Left lobe of liver (tissue), 2 donors: ENCODE measurements at regions not wholly inside any gene's neighbourhood (a gene's known extent, or its start where the extent isn't known, plus 50 kb on each side); places are given as distances from the start of the nearest gene placed in this dataset.
A peak's percentile ranks its signal among the peaks of the same experiment; 100 is the strongest.

Experiments used
- ATAC-seq: fragments of 200-7000 bp; cut with Tn5 transposase; one replicate; pipeline ENCODE4 v1.9.1; 2020; ENCODE audit warnings: mild to moderate bottlenecking, moderate library complexity
- DNase-seq: peaks from one replicate; pipeline ENCODE4 v3.0.0-alpha.2; 2020; ENCODE audit warnings: low spot score
- donor health status: DM: no; HTN: no; CAD: no; lungs with moderate emphysema.
- donor health status: DM: no; HTN: yes; CAD: no.

- ATAC-seq (no peak), DNase-seq (no peak)
These were observed 605.1 kb upstream of the KLF4 start for GRCh38 chr9:108094676-108094993.

- DNase-seq (no peak), ATAC-seq (peak; percentile 80)
These were observed 604.5 kb upstream of the KLF4 start for GRCh38 chr9:108093773-108094675.

GRCh38 chr9:108088916-108089315, 599.3 kb upstream of the KLF4 start:
- ATAC-seq (no peak), DNase-seq (no peak)

- peak; percentile 41 for ATAC-seq
These were observed 598.2 kb upstream of the KLF4 start for GRCh38 chr9:108087781-108088180.

GRCh38 chr9:108086624-108087023, 597.1 kb upstream of the KLF4 start:
- ATAC-seq: no peak
- no peak for DNase-seq

More at GRCh38 chr9:108087781-108088180, 598.2 kb upstream of the KLF4 start:
- DNase-seq: no peak

GRCh38 chr9:108085294-108085693, 595.7 kb upstream of the KLF4 start:
- ATAC-seq (no peak), DNase-seq (no peak)

- no peak for ATAC-seq
- DNase-seq: no peak
These were observed 594.3 kb upstream of the KLF4 start for GRCh38 chr9:108083796-108084352.

- no peak for DNase-seq
- ATAC-seq: no peak
These were observed 593.7 kb upstream of the KLF4 start for GRCh38 chr9:108083160-108083750.

GRCh38 chr9:108081112-108081511, 591.5 kb upstream of the KLF4 start:
- DNase-seq (no peak), ATAC-seq (no peak)

- DNase-seq: no peak
- ATAC-seq: no peak
These were observed 590.7 kb upstream of the KLF4 start for GRCh38 chr9:108080285-108080684.

GRCh38 chr9:108078811-108079210, 589.2 kb upstream of the KLF4 start:
- ATAC-seq (peak; percentile 33), DNase-seq (no peak)

GRCh38 chr9:108078375-108078774, 588.8 kb upstream of the KLF4 start:
- DNase-seq (no peak), ATAC-seq (no peak)

- no peak for DNase-seq
- no peak for ATAC-seq
These were observed 588.0 kb upstream of the KLF4 start for GRCh38 chr9:108077556-108077955.

GRCh38 chr9:108074900-108075299, 585.3 kb upstream of the KLF4 start:
- ATAC-seq (no peak), DNase-seq (no peak)

GRCh38 chr9:108073823-108074222, 584.3 kb upstream of the KLF4 start:
- ATAC-seq: no peak
- no peak for DNase-seq

- no peak for DNase-seq
- ATAC-seq: no peak
These were observed 583.2 kb upstream of the KLF4 start for GRCh38 chr9:108072740-108073139.

- ATAC-seq (no peak), DNase-seq (no peak)
These were observed 581.3 kb upstream of the KLF4 start for GRCh38 chr9:108070861-108071260.

GRCh38 chr9:108069991-108070390, 580.4 kb upstream of the KLF4 start:
- DNase-seq (no peak), ATAC-seq (no peak)

- DNase-seq: no peak
These were observed 573.1 kb upstream of the KLF4 start for GRCh38 chr9:108062680-108063079.

GRCh38 chr9:108060175-108060574, 570.6 kb upstream of the KLF4 start:
- ATAC-seq (no peak), DNase-seq (no peak)

More at GRCh38 chr9:108062680-108063079, 573.1 kb upstream of the KLF4 start:
- no peak for ATAC-seq

GRCh38 chr9:108058135-108058814, 568.7 kb upstream of the KLF4 start:
- DNase-seq: no peak
- no peak for ATAC-seq
